H1 (cell line): ENCODE measurements at regions not wholly inside any gene's neighbourhood (a gene's known extent, or its start where the extent isn't known, plus 50 kb on each side); places are given as distances from the start of the nearest gene placed in this dataset.

Experiments used
- BCL11A ChIP-seq, 2 experiments: IDR thresholded peaks; one replicate each; pipeline ENCODE4 v1.6.1; 2011; ENCODE audit warnings: low read depth in 2 of 2, low read length in 2 of 2, mild to moderate bottlenecking in 2 of 2
- CBX5 ChIP-seq: fragments of 300-800, 300-1000 bp; sonication (generic); IDR thresholded peaks from 2 replicates; pipeline ENCODE4 v1.7.1; 2016; ENCODE audit warnings: antibody characterized with exemption, low read length, low read depth
- CEBPB ChIP-seq: IDR thresholded peaks from 2 replicates; pipeline ENCODE4 v1.6.1; 2012; ENCODE audit warnings: low read depth, low read length
- GABPA ChIP-seq: IDR thresholded peaks from 2 replicates; pipeline ENCODE4 v1.6.1; 2011; ENCODE audit warnings: mild to moderate bottlenecking, low read length, moderate library complexity, borderline replicate concordance; ENCODE audit not compliant: insufficient read depth
- GTF2F1 ChIP-seq: IDR thresholded peaks from 2 replicates; pipeline ENCODE4 v1.6.1; 2012; ENCODE audit warnings: low read depth, low read length, improper control_type of control experiment, borderline replicate concordance
- POU5F1 ChIP-seq: IDR thresholded peaks from 2 replicates; pipeline ENCODE4 v1.6.1; 2011; ENCODE audit warnings: low read depth, mild to moderate bottlenecking, low read length, moderate library complexity
- SIRT6 ChIP-seq: IDR thresholded peaks from one replicate; pipeline ENCODE4 v1.7.1; 2012; ENCODE audit warnings: low read length, inconsistent platforms
- SP1 ChIP-seq: IDR thresholded peaks from 2 replicates; pipeline ENCODE4 v1.6.1; 2011; ENCODE audit warnings: low read depth, low read length
- TCF12 ChIP-seq: IDR thresholded peaks from 2 replicates; pipeline ENCODE4 v1.6.1; 2011; ENCODE audit warnings: low read depth, mild to moderate bottlenecking, low read length

DNA sequence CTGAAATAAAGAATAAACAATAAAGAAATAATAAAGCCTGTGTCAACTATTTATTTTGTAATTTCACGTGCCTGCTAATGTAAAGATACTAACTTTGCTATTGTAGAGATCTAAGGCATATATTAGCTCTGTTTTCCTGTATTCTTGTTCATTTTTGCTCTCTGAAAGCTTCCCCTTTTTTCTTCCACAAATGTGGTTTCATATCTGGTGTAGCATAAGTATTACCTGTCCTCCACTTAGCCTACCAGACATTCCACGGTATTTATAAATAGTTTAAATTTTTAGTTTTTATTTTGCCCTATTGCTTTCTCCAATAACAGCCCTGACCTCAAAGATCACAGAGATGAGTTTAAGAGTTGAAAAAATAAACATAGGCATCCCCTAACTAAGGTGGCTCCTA, 92.6 kb upstream of the ATP2B1 start (continued):
- no peak for TF ChIP-seq GTF2F1
- no peak for TF ChIP-seq TCF12
- TF ChIP-seq SP1: no peak
- TF ChIP-seq CEBPB: no peak
- TF ChIP-seq GABPA: no peak
- TF ChIP-seq POU5F1: no peak
- TF ChIP-seq BCL11A (IDR thresholded peaks at IDR 0.05; ENCODE audit: low read depth in 2 of 2, low read length in 2 of 2): no peak
- no peak for TF ChIP-seq CBX5
- no peak for TF ChIP-seq SIRT6
